ENCODE measurements at regions not wholly inside any gene's neighbourhood (a gene's known extent, or its start where the extent isn't known, plus 50 kb on each side); places are given as distances from the start of the nearest gene placed in this dataset.

DNA sequence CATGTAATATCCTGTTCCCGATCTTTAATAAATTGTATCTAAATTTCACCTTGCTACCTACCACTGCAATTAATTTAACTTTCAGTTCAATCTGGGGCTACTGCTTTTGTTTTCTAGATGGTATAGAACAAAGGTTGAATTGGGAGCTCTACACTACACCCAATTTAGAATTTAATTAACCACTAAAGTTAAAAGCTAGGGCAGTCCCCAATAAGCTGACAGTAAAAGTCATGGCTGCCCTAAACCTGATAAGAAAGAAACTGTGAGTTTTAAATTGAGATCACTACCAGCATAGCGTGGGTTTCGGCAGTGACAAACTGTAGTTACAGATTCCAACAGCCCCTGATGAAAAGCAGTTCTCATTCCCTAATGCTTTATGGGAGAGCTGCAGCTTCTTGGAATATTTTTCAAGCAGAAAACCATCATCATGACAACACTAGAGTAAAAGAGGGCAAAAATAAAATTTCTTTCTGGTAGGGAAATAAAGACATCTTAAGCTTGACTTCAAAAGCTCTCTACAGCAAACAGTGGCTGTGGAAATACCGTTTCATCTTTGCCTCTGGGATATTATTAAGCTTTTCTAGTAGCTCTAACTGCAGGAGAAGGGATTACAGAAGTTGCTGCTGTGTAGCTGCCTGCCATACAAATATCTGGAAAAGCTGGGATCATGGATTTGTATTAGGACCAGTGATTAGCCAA is 1372.1 kb downstream of the EPHA7 start:
- H3K36me3 ChIP-seq (replicated peaks; ENCODE audit: low read depth, low read length), result no peaks in the 10 kb centered on the region
- no peak overlapping the region for H2AFZ ChIP-seq (ENCODE audit: low read depth, low read length)
- H3K9me3 ChIP-seq (ENCODE audit: insufficient read depth, low read length), result no peaks in the 10 kb centered on the region
- H3K4me3 ChIP-seq (ENCODE audit: low read length), result no peak overlapping the region
- H3K9ac ChIP-seq (ENCODE audit: low read length), result no peak overlapping the region
- no peak overlapping the region for H3K4me2 ChIP-seq (ENCODE audit: low read length)
- no peak overlapping the region for H3K27ac ChIP-seq (ENCODE audit: low read length)
- no peaks in the 10 kb centered on the region for H3K27me3 ChIP-seq (ENCODE audit: low read depth, low read length)
- TF ChIP-seq EZH2phosphoT487 (IDR thresholded peaks at IDR 0.05; ENCODE audit: low read depth), result no peak
- TF ChIP-seq, protein P1, sequence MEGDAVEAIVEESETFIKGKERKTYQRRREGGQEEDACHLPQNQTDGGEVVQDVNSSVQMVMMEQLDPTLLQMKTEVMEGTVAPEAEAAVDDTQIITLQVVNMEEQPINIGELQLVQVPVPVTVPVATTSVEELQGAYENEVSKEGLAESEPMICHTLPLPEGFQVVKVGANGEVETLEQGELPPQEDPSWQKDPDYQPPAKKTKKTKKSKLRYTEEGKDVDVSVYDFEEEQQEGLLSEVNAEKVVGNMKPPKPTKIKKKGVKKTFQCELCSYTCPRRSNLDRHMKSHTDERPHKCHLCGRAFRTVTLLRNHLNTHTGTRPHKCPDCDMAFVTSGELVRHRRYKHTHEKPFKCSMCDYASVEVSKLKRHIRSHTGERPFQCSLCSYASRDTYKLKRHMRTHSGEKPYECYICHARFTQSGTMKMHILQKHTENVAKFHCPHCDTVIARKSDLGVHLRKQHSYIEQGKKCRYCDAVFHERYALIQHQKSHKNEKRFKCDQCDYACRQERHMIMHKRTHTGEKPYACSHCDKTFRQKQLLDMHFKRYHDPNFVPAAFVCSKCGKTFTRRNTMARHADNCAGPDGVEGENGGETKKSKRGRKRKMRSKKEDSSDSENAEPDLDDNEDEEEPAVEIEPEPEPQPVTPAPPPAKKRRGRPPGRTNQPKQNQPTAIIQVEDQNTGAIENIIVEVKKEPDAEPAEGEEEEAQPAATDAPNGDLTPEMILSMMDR (IDR thresholded peaks at IDR 0.05; ENCODE audit: low read depth, low read length), result no peak
- H3K4me1 ChIP-seq (ENCODE audit: low read length), result no peaks in the 10 kb centered on the region
- H3K79me2 ChIP-seq (ENCODE audit: low read length), result no peaks in the 10 kb centered on the region
- no peaks in the 10 kb centered on the region for H4K20me1 ChIP-seq (ENCODE audit: insufficient read depth, low read length)

DNA sequence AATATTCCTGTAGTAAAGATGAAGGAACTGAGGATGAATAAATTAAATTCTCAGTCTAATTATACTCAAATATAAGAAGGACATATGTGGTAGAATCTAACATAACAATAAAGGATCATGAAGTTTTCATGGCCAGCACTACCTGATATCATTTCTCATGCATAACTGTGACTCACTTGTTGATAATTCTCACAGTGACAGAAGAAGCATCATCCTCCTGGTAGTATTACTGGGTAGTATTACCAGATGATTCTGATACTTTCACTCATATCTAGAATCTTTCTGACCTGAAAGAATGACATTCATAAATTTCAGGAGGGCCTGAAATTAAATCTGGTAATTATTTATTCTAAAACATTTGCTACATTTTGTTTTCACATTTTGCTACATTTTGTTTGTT is 1375.0 kb downstream of the EPHA7 start:
- H3K27me3 ChIP-seq (ENCODE audit: low read depth, low read length), result no peaks in the 10 kb centered on the region

DNA sequence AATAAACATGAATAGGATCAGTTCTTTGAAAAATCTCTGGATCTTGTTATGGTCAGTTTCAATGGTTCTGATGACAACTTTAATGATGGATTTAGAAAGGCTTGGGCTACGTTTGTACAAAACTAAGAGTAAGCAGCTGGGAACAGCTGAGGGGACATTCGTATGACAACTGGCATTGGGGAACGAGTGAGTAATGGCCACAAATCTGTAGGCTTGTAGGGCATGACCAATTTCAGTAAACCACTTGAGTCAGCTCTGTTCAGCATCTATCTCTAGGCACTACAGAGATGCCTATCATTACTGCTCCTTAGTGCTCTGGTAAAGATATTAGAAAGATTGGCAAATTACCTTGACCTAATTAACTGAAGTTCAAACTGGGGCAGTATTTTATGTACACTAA is 1375.6 kb downstream of the EPHA7 start:
- Histone ChIP-seq H3K4me1 (ENCODE audit: low read length) (no peaks in the 10 kb centered on the region), H3K9me3 (ENCODE audit: insufficient read depth, low read length) (no peaks in the 10 kb centered on the region), H3K27ac (ENCODE audit: low read length) (no peak overlapping the region), H3K4me3 (ENCODE audit: low read length) (no peak overlapping the region), H4K20me1 (ENCODE audit: insufficient read depth, low read length) (no peaks in the 10 kb centered on the region), H3K27me3 (ENCODE audit: low read depth, low read length) (no peaks in the 10 kb centered on the region), H2AFZ (ENCODE audit: low read depth, low read length) (no peak overlapping the region), H3K36me3 (replicated peaks; ENCODE audit: low read depth, low read length) (no peaks in the 10 kb centered on the region), H3K9ac (ENCODE audit: low read length) (no peak overlapping the region), H3K4me2 (ENCODE audit: low read length) (no peak overlapping the region), H3K79me2 (ENCODE audit: low read length) (no peaks in the 10 kb centered on the region)
- TF ChIP-seq, protein P1 (IDR thresholded peaks at IDR 0.05; ENCODE audit: low read depth, low read length), result no peak
- TF ChIP-seq EZH2phosphoT487 (IDR thresholded peaks at IDR 0.05; ENCODE audit: low read depth), result no peak

More for the DNA sequence above, 1375.0 kb downstream of the EPHA7 start:
- H3K9me3 ChIP-seq (ENCODE audit: insufficient read depth, low read length), result no peaks in the 10 kb centered on the region
- TF ChIP-seq, protein P1 (IDR thresholded peaks at IDR 0.05; ENCODE audit: low read depth, low read length), result no peak
- no peak for TF ChIP-seq EZH2phosphoT487 (IDR thresholded peaks at IDR 0.05; ENCODE audit: low read depth)
- no peak overlapping the region for H3K27ac ChIP-seq (ENCODE audit: low read length)
- no peaks in the 10 kb centered on the region for H3K4me1 ChIP-seq (ENCODE audit: low read length)
- H3K4me3 ChIP-seq (ENCODE audit: low read length), result no peak overlapping the region
- H4K20me1 ChIP-seq (ENCODE audit: insufficient read depth, low read length), result no peaks in the 10 kb centered on the region
- no peaks in the 10 kb centered on the region for H3K36me3 ChIP-seq (replicated peaks; ENCODE audit: low read depth, low read length)
- no peaks in the 10 kb centered on the region for H3K79me2 ChIP-seq (ENCODE audit: low read length)
- no peak overlapping the region for H2AFZ ChIP-seq (ENCODE audit: low read depth, low read length)
- H3K9ac ChIP-seq (ENCODE audit: low read length), result no peak overlapping the region
- no peak overlapping the region for H3K4me2 ChIP-seq (ENCODE audit: low read length)

DNA sequence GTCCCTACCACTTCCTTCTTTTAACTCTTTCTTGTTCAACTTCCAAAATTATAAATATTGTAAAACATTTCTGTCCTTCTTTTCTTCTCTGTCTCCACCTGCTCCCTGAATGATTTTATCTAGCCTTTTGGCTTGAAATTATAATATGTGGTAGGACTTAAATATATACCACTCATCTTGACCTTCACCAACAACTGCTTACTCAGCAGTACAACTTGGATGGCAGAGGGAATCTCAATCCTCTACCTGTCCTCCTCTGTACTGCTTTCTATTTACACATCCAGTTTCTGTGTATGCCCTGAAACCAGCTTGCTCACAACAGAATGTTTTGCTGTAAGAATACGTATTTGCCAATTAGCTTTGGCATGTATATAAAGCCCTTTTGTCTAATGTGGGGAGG is 1392.5 kb downstream of the EPHA7 start:
- H3K27me3 ChIP-seq (ENCODE audit: low read depth, low read length), result no peaks in the 10 kb centered on the region
- H3K4me2 ChIP-seq (ENCODE audit: low read length), result no peak overlapping the region
- no peak overlapping the region for H3K4me3 ChIP-seq (ENCODE audit: low read length)
- no peak overlapping the region for H3K27ac ChIP-seq (ENCODE audit: low read length)
- H2AFZ ChIP-seq (ENCODE audit: low read depth, low read length), result no peak overlapping the region
- no peak overlapping the region for H3K9ac ChIP-seq (ENCODE audit: low read length)
- no peak for TF ChIP-seq EZH2phosphoT487 (IDR thresholded peaks at IDR 0.05; ENCODE audit: low read depth)
- TF ChIP-seq, protein P1 (IDR thresholded peaks at IDR 0.05; ENCODE audit: low read depth, low read length), result no peak
- H4K20me1 ChIP-seq (ENCODE audit: insufficient read depth, low read length), result no peaks in the 10 kb centered on the region
- H3K79me2 ChIP-seq (ENCODE audit: low read length), result no peaks in the 10 kb centered on the region
- H3K4me1 ChIP-seq (ENCODE audit: low read length), result no peaks in the 10 kb centered on the region
- no peaks in the 10 kb centered on the region for H3K9me3 ChIP-seq (ENCODE audit: insufficient read depth, low read length)
- H3K36me3 ChIP-seq (replicated peaks; ENCODE audit: low read depth, low read length), result no peaks in the 10 kb centered on the region

All from OCI-LY3 (cell line).